ENCODE measurements at regions not wholly inside any gene's neighbourhood (a gene's known extent, or its start where the extent isn't known, plus 50 kb on each side); places are given as distances from the start of the nearest gene placed in this dataset.

GRCh38 chr10:33813415-33813814 is 478.9 kb upstream of the NRP1 start:
- Histone ChIP-seq H4K8ac (ENCODE audit: extremely low read depth, insufficient read depth, low read length) (no peak overlapping the region), H3K23ac (ENCODE audit: insufficient read length) (no peak overlapping the region), H2BK5ac (ENCODE audit: low read depth, low read length) (no peak overlapping the region), H4K20me1 (replicated peaks in 1 of 2; ENCODE audit: control insufficient read depth in 1 of 2, insufficient read depth in 2 of 2, low read length in 2 of 2) (no peaks in the 10 kb centered on the region), H3K4me2 (ENCODE audit: insufficient read depth in 1 of 2, low read depth in 2 of 2, low read length in 2 of 2) (no peak overlapping the region), H2AK5ac (ENCODE audit: low read depth, low read length) (no peak overlapping the region), H3K79me2 (ENCODE audit: control insufficient read depth in 1 of 2, insufficient read depth in 2 of 2, low read length in 2 of 2) (no peaks in the 10 kb centered on the region), H3K18ac (ENCODE audit: extremely low read depth, low read length) (no peak overlapping the region), H3K27ac (ENCODE audit: low read depth, low read length) (no peak overlapping the region), H3K23me2 (ENCODE audit: low read depth, low read length) (no peaks in the 10 kb centered on the region), H3K56ac (replicated peaks; ENCODE audit: insufficient read length, low read depth, low read length) (no peak overlapping the region), H2BK120ac (replicated peaks; ENCODE audit: low read depth, low read length) (no peak overlapping the region), H2AFZ (ENCODE audit: low read length) (no peak overlapping the region), H2BK15ac (ENCODE audit: low read length) (no peak overlapping the region), H2BK20ac (ENCODE audit: low read length) (no peak overlapping the region), H3K4ac (replicated peaks; ENCODE audit: insufficient read length, low read depth, low read length) (no peak overlapping the region), H2BK12ac (ENCODE audit: low read depth, low read length) (no peak overlapping the region), H3K36me3 (ENCODE audit: control insufficient read depth in 2 of 4, insufficient read depth in 4 of 4, low read length in 3 of 4) (peaks cover 0 to 3% (median 0%) of the 10 kb centered on the region in 4 experiments; a peak in 1 of 8 replicates), H3K14ac (ENCODE audit: insufficient read length) (no peak overlapping the region), H3K4me1 (replicated peaks in 1 of 4; ENCODE audit: control insufficient read depth in 3 of 4, insufficient read depth in 4 of 4, low read length in 3 of 4) (peaks cover 0 to 4% (median under 1%) of the 10 kb centered on the region in 4 experiments; a peak in 2 of 7 replicates), H3K27me3 (replicated peaks in 1 of 4; ENCODE audit: control insufficient read depth in 3 of 4, extremely low read depth in 1 of 4, insufficient read depth in 3 of 4, low read length in 3 of 4) (no peaks in the 10 kb centered on the region), H3K9me3 (ENCODE audit: insufficient read depth in 2 of 2, low read depth in 1 of 2, low read length in 1 of 2) (peaks cover 0 to 8% of the 10 kb centered on the region in 2 experiments; a peak in 2 of 4 replicates), H4K91ac (replicated peaks; ENCODE audit: insufficient read length, low read length) (no peak overlapping the region), H3K9ac (replicated peaks in 1 of 4; ENCODE audit: extremely low read depth in 1 of 4, low read depth in 3 of 4, low read length in 3 of 4) (no peak overlapping the region), H3K79me1 (ENCODE audit: low read depth, low read length) (no peaks in the 10 kb centered on the region), H4K5ac (ENCODE audit: insufficient read length, low read depth, low read length) (no peak overlapping the region), H3K4me3 (ENCODE audit: extremely low read depth in 1 of 4, insufficient read depth in 2 of 4, low read depth in 3 of 4, low read length in 4 of 4) (no peak overlapping the region)
- WGBS, 2 experiments (ENCODE audit: extremely low coverage in 1 of 2, insufficient coverage in 1 of 2, insufficient read length in 1 of 2, insufficient replicate concordance in 2 of 2, low coverage in 1 of 2, low lambda C conversion rate in 2 of 2, missing lambda C conversion rate in 1 of 2), result 84% methylated on average over 2 of the region's 2 CpGs; no CpG with 5 or more reads in 1 of the 2 experiments
- DNase-seq (ENCODE audit: low read depth in 1 of 2, low spot score in 2 of 2) (no peak), FAIRE-seq (no peak)
- TF ChIP-seq ATF2 (IDR thresholded peaks at IDR 0.05; ENCODE audit: low read length) (no peak), SP2 (IDR thresholded peaks at IDR 0.05; ENCODE audit: low read length) (no peak)
- POLR2A ChIA-PET (ENCODE audit: partially characterized antibody), result no interaction called here
- CTCF ChIA-PET (ENCODE audit: partially characterized antibody), result interaction anchor here (0.9 kb wide), 1 partner anchor 10 kb away, joined by 4 read pairs; no protein-coding TSS in a partner anchor

Measured in H1 (cell line).